Stomach (tissue), 8 donors: ENCODE measurements at regions not wholly inside any gene's neighbourhood (a gene's known extent, or its start where the extent isn't known, plus 50 kb on each side); places are given as distances from the start of the nearest gene placed in this dataset.

ENCODE experiments used
- DNase-seq, 2 donors: peaks; one replicate each; pipeline versions ENCODE4 v3.0.0 to v3.0.0-alpha.2; 2013 to 2019
- H3K27ac ChIP-seq, 5 donors: fragments of 200-600 bp in 4 of 5; sonication (generic) in 4 of 5; one replicate each; pipeline ENCODE4 v1.5.1; 2013 to 2019; ENCODE audit warnings: mild to moderate bottlenecking in 1 of 5, moderate library complexity in 1 of 5
- H3K27me3 ChIP-seq, 3 donors: fragments of 200-600 bp; sonication (generic); one replicate each; pipeline ENCODE4 v1.5.1; 2017 to 2019; ENCODE audit warnings: mixed run types in 1 of 3
- H3K36me3 ChIP-seq, 4 donors: fragments of 200-600 bp; sonication (generic); 1 replicate in 3 of 4; 2 replicates in 1 of 4; pipeline ENCODE4 v1.5.1; 2016 to 2019
- H3K4me1 ChIP-seq, 4 donors: fragments of 200-600 bp; sonication (generic); one replicate each; pipeline ENCODE4 v1.5.1; 2016 to 2019
- H3K4me3 ChIP-seq, 4 donors: fragments of 200-600 bp; sonication (generic) in 3 of 4; one replicate each; pipeline ENCODE4 v1.5.1; 2016 to 2019; ENCODE audit warnings: mild to moderate bottlenecking in 1 of 4
- H3K9me3 ChIP-seq, 4 donors: fragments of 200-600 bp; sonication (generic); one replicate each; pipeline ENCODE4 v1.5.1; 2016 to 2019
- EP300 ChIP-seq: sonication (generic); formaldehyde crosslinking; IDR thresholded peaks from one replicate; pipeline ENCODE4 v1.6.1; 2017; ENCODE audit warnings: antibody characterized with exemption
- POLR2A ChIP-seq, 4 donors: fragments of 450-650 bp; IDR thresholded peaks; one replicate each; pipeline ENCODE4 v1.6.1; 2016; ENCODE audit warnings: antibody characterized with exemption in 4 of 4, control low read depth in 2 of 4, mild to moderate bottlenecking in 1 of 4, moderate library complexity in 1 of 4
- POLR2AphosphoS5 ChIP-seq, 3 donors: sonication (generic); formaldehyde crosslinking; IDR thresholded peaks; one replicate each; pipeline ENCODE4 v1.6.1; 2016; ENCODE audit warnings: antibody characterized with exemption in 3 of 3
- WGBS, 5 donors: extraction: QIAGEN DNeasy Blood & Tissue Kit in 3 of 5; methylation state at CpG; one replicate each; pipeline versions ENCODE4 v1.1.5 to v1.1.7; 2013 to 2018; 5-methylcytosine and 5-hydroxymethylcytosine counted together
- intact Hi-C: fragments of 100-400 bp; cut with DNase I; formaldehyde crosslinking; loops from one replicate; pipeline ENCODE4 v1.15.1; 2023; ENCODE audit warnings: low total_unique reads
- TF ChIP-seq, protein P1 (sequence below), 7 experiments: fragments of 450-650 bp in 4 of 7; fragments of 200-600 bp in 3 of 7; sonication (generic) in 3 of 7; IDR thresholded peaks; one replicate each; pipeline ENCODE4 v1.5.1; 2016 to 2019; ENCODE audit warnings: antibody characterized with exemption in 7 of 7, control low read depth in 2 of 7, mild to moderate bottlenecking in 1 of 7
- donor health status: healthy with polysubstance abuse.
- donor health status: Bipolar disorder and iron deficiency.
- donor health status: healthy.

DNA sequence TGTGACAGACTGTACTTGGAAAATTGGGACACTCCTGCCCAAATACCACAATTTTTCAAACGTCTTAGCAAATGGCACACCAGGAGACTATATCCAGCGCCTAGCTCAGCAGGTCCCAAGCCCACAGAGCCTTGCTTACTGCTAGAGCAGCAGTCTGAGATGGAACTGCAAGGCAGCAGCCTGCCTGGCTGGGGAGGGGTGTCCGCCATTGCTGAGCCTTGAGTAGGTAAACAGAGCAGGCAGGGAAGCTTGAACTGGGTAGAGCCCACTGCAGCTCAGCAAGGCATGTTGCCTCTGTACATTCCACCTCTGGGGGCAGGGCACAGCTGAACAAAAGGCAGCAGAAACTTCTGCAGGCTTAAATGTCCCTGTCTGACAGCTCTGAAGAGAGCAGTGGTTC lies 1003.3 kb upstream of the MAP3K7 start:
- H3K9me3 ChIP-seq, result no peaks in the 10 kb centered on the region
- H3K36me3 ChIP-seq, result no peaks in the 10 kb centered on the region
- no peak overlapping the region for H3K4me3 ChIP-seq
- no peak for DNase-seq
- TF ChIP-seq, protein P1, sequence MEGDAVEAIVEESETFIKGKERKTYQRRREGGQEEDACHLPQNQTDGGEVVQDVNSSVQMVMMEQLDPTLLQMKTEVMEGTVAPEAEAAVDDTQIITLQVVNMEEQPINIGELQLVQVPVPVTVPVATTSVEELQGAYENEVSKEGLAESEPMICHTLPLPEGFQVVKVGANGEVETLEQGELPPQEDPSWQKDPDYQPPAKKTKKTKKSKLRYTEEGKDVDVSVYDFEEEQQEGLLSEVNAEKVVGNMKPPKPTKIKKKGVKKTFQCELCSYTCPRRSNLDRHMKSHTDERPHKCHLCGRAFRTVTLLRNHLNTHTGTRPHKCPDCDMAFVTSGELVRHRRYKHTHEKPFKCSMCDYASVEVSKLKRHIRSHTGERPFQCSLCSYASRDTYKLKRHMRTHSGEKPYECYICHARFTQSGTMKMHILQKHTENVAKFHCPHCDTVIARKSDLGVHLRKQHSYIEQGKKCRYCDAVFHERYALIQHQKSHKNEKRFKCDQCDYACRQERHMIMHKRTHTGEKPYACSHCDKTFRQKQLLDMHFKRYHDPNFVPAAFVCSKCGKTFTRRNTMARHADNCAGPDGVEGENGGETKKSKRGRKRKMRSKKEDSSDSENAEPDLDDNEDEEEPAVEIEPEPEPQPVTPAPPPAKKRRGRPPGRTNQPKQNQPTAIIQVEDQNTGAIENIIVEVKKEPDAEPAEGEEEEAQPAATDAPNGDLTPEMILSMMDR (IDR thresholded peaks at IDR 0.05), result no peak
- H3K27ac ChIP-seq, result no peak overlapping the region
- H3K4me1 ChIP-seq, result no peaks in the 10 kb centered on the region
- intact Hi-C loops, result no loop called here
- H3K27me3 ChIP-seq, result no peaks in the 10 kb centered on the region
- WGBS, 5 donors, result 35 to 71% (median 51%) methylated on average over 2 to 3 of the region's 3 CpGs

DNA sequence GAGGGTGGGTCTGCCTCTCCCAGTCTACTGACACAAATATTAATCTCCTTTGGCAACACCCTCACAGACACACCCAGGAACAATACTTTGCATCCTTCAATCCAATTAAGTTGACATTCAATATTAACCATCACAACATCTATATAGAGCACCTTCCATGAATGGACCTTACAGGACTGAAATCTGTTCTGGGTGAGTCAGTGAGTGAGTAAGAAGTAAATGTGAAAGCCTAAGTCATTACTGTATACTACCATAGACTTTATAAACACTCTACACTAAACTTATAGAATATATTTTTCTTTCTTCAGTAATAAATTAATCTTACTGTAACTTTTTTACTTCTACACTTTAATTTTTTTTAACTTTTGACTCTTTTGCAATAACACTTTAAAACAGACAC lies 993.8 kb upstream of the MAP3K7 start:
- no peak for DNase-seq
- no peak overlapping the region for H3K4me3 ChIP-seq
- H3K27me3 ChIP-seq, result no peaks in the 10 kb centered on the region
- TF ChIP-seq, protein P1 (IDR thresholded peaks at IDR 0.05), result no peak
- no peak for TF ChIP-seq POLR2AphosphoS5 (IDR thresholded peaks at IDR 0.05)
- TF ChIP-seq EP300, result no peak
- no peak for TF ChIP-seq POLR2A (IDR thresholded peaks at IDR 0.05)
- no peaks in the 10 kb centered on the region for H3K9me3 ChIP-seq
- H3K27ac ChIP-seq, result no peak overlapping the region
- H3K36me3 ChIP-seq, result no peaks in the 10 kb centered on the region
- no peaks in the 10 kb centered on the region for H3K4me1 ChIP-seq
- intact Hi-C loops, result no loop called here

DNA sequence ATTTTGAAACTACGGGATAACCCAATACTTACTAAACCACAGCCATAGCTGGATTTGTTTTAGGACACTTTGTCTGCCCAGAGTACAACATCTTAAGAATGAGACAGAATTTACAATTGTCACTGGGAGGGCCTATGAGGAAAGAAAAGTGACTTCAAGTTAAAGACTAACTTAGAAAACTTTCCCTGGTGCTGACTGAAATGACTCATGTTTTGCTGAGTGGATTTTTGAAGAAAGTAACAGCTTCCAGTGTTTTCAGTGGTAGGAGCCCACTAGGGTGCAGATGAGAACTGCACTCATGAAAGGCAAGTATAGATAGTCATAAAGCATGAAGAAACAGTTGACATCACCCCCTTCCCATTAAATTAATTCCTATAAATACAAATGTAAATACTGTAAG lies 988.2 kb upstream of the MAP3K7 start:
- Histone ChIP-seq H3K27me3 (no peaks in the 10 kb centered on the region), H3K9me3 (no peaks in the 10 kb centered on the region), H3K27ac (no peak overlapping the region), H3K4me1 (no peaks in the 10 kb centered on the region), H3K4me3 (no peak overlapping the region), H3K36me3 (no peaks in the 10 kb centered on the region)
- WGBS, 5 donors, result 86 to 94% (median 92%) methylated on average over 1 of the region's 1 CpG
- intact Hi-C loops, result no loop called here
- DNase-seq, result no peak
- TF ChIP-seq POLR2AphosphoS5 (IDR thresholded peaks at IDR 0.05) (no peak), EP300 (no peak), POLR2A (IDR thresholded peaks at IDR 0.05) (no peak)
- TF ChIP-seq, protein P1 (IDR thresholded peaks at IDR 0.05), result no peak

DNA sequence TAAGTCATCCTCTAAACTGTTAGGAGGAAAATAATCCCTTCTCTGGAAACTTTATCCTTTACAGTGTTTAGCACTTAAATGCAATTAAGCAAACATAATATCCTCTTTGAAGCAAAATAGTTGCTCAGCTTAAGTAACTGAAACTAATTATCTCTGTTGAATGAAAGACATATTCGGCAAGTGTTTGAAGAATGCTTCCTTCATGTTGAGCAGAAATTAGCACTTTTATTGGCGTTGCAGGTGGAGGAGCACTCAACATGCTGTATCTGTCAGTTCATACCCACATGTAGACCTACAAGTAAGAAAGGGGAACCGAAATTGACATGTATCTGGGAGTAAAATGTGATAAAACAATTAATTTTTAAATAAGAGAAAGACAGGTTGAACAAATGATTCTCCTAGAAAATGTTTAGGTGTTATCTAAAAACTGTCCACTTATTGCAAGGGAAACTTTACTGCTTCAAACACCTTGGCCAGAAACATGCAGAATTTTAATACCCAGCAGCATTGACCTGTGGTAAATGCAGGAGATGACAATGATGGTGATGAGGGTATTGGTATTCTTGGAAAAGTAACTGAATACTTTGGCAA lies 987.0 kb upstream of the MAP3K7 start:
- Histone ChIP-seq H3K4me3 (no peak overlapping the region), H3K9me3 (no peaks in the 10 kb centered on the region), H3K4me1 (no peaks in the 10 kb centered on the region), H3K36me3 (no peaks in the 10 kb centered on the region), H3K27ac (no peak overlapping the region), H3K27me3 (no peaks in the 10 kb centered on the region)
- DNase-seq, result no peak
- 64 to 74% (median 67%) methylated on average over 3 of the region's 3 CpGs for WGBS, 5 donors
- intact Hi-C loops, result no loop called here
- TF ChIP-seq, protein P1 (IDR thresholded peaks at IDR 0.05), result no peak
- TF ChIP-seq POLR2A (IDR thresholded peaks at IDR 0.05), result no peak
- TF ChIP-seq EP300, result no peak
- TF ChIP-seq POLR2AphosphoS5 (IDR thresholded peaks at IDR 0.05), result no peak
